Vagina (tissue), 2 donors: ENCODE measurements at regions not wholly inside any gene's neighbourhood (a gene's known extent, or its start where the extent isn't known, plus 50 kb on each side); places are given as distances from the start of the nearest gene placed in this dataset.
"Not testable (repeated sequence)": the region's sequence is repeated elsewhere in the genome, so short reads cannot be mapped to it uniquely, and the experiment has no call there.

ENCODE experiments used
- DNase-seq, 2 donors: peaks; one replicate each; pipeline ENCODE4 v3.0.0-alpha.2; 2017; ENCODE audit errors: extremely low spot score in 2 of 2
- H3K27ac ChIP-seq: fragments of 200-600 bp; sonication (generic); one replicate; pipeline ENCODE4 v1.5.1; 2019
- H3K27me3 ChIP-seq: fragments of 200-600 bp; sonication (generic); one replicate; pipeline ENCODE4 v1.5.1; 2019
- H3K36me3 ChIP-seq, 2 donors: fragments of 200-600 bp; sonication (generic); one replicate each; pipeline ENCODE4 v1.5.1; 2017 to 2019
- H3K4me1 ChIP-seq: fragments of 200-600 bp; sonication (generic); one replicate; pipeline ENCODE4 v1.5.1; 2019
- H3K4me3 ChIP-seq, 2 donors: fragments of 200-600 bp; sonication (generic); 1 replicate in 1 of 2; 2 replicates in 1 of 2; pipeline ENCODE4 v1.5.1; 2016 to 2019
- H3K9me3 ChIP-seq: fragments of 200-600 bp; sonication (generic); one replicate; pipeline ENCODE4 v1.5.1; 2019
- POLR2A ChIP-seq, 2 donors: fragments of 450-650 bp; IDR thresholded peaks; one replicate each; pipeline ENCODE4 v1.6.1; 2017; ENCODE audit warnings: antibody characterized with exemption in 2 of 2, mild to moderate bottlenecking in 2 of 2, moderate library complexity in 2 of 2
- POLR2AphosphoS5 ChIP-seq, 2 donors: sonication (generic); formaldehyde crosslinking; IDR thresholded peaks; one replicate each; pipeline ENCODE4 v1.9.0; 2017; ENCODE audit warnings: antibody characterized with exemption in 2 of 2, mild to moderate bottlenecking in 2 of 2, low read depth in 1 of 2; ENCODE audit not compliant: insufficient read depth in 1 of 2
- intact Hi-C: fragments of 100-400 bp; cut with DNase I; formaldehyde crosslinking; loops from one replicate; pipeline ENCODE4 v1.15.1; 2023
- TF ChIP-seq, protein P1 (sequence below), 3 experiments: fragments of 450-650 bp in 2 of 3; fragments of 200-600 bp in 1 of 3; sonication (generic) in 1 of 3; IDR thresholded peaks; one replicate each; pipeline ENCODE4 v1.5.1; 2017 to 2019; ENCODE audit warnings: antibody characterized with exemption in 3 of 3, mild to moderate bottlenecking in 2 of 3, moderate library complexity in 2 of 3

DNA sequence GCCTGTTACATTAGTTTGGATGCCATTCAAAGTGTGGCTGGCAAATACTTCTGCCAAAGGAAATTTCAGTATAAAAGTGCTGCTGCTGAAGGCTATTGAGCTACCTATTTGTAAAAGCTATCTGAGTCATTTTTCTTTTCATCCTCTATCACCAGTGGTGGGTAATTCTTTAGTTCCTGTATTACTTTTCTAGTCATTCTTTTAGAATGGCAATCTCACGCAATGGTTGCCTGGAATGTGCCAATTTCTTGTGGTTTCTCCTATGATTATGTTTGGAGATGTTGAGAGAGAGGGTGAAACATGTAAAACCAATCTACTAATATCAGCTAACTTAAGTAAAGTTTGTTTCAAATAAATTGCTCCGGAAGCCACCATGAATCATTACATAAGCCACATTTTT, 685.0 kb downstream of the RAPGEF2 start:
- H3K27ac ChIP-seq: no peak overlapping the region
- H3K9me3 ChIP-seq: no peaks in the 10 kb centered on the region
- no peak for DNase-seq
- no peaks in the 10 kb centered on the region for H3K27me3 ChIP-seq
- H3K4me3 ChIP-seq: no peak overlapping the region
- no peaks in the 10 kb centered on the region for H3K36me3 ChIP-seq
- intact Hi-C loops: no loop called here
- TF ChIP-seq, protein P1, sequence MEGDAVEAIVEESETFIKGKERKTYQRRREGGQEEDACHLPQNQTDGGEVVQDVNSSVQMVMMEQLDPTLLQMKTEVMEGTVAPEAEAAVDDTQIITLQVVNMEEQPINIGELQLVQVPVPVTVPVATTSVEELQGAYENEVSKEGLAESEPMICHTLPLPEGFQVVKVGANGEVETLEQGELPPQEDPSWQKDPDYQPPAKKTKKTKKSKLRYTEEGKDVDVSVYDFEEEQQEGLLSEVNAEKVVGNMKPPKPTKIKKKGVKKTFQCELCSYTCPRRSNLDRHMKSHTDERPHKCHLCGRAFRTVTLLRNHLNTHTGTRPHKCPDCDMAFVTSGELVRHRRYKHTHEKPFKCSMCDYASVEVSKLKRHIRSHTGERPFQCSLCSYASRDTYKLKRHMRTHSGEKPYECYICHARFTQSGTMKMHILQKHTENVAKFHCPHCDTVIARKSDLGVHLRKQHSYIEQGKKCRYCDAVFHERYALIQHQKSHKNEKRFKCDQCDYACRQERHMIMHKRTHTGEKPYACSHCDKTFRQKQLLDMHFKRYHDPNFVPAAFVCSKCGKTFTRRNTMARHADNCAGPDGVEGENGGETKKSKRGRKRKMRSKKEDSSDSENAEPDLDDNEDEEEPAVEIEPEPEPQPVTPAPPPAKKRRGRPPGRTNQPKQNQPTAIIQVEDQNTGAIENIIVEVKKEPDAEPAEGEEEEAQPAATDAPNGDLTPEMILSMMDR (IDR thresholded peaks at IDR 0.05): no peak
- TF ChIP-seq POLR2A (IDR thresholded peaks at IDR 0.05) (no peak), POLR2AphosphoS5 (IDR thresholded peaks at IDR 0.05; ENCODE audit: insufficient read depth in 1 of 2, low read depth in 1 of 2) (no peak)
- H3K4me1 ChIP-seq: no peaks in the 10 kb centered on the region

DNA sequence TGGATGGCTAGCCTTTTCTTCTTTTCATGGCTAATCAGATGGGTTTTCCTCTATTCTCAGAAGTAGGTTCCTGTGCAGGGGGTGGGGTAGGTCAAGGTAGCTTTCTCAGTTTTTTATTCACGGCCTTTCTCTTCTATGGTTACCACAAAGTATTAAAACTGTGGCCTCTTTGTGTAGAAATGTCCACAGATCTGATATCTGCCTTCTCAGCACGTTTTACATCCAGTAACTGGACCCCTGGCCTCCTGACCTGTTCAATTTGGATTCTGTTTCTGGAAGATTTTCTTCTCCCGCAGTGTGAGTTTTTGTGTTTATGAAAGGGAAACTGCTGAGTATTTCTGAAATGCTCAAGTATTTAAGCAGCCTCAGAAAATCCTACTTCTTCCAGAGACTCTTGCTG, 688.5 kb downstream of the RAPGEF2 start:
- Histone ChIP-seq H3K4me3 (no peak overlapping the region), H3K4me1 (no peaks in the 10 kb centered on the region), H3K36me3 (no peaks in the 10 kb centered on the region), H3K27ac (no peak overlapping the region), H3K27me3 (no peaks in the 10 kb centered on the region), H3K9me3 (no peaks in the 10 kb centered on the region)
- TF ChIP-seq POLR2A (IDR thresholded peaks at IDR 0.05): no peak
- no peak for TF ChIP-seq POLR2AphosphoS5 (IDR thresholded peaks at IDR 0.05; ENCODE audit: insufficient read depth in 1 of 2, low read depth in 1 of 2)
- TF ChIP-seq, protein P1 (IDR thresholded peaks at IDR 0.05): no peak
- no peak for DNase-seq
- intact Hi-C loops: no loop called here

DNA sequence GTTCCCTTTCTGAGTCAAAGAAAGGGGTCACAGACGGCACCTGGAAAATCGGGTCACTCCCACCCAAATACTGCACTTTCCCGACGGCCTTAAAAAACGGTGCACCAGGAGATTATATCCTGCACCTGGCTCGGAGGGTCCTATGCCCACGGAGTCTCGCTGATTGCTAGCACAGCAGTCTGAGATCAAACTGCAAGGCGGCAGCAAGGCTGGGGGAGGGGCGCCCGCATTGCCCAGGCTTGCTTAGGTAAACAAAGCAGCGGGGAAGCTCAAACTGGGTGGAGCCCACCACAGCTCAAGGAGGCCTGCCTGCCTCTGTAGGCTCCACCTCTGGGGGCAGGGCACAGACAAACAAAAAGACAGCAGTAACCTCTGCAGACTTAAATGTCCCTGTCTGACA, 701.7 kb downstream of the RAPGEF2 start:
- H3K9me3 ChIP-seq, H3K36me3 ChIP-seq, H3K4me1 ChIP-seq, H3K27me3 ChIP-seq, intact Hi-C loops, DNase-seq, H3K4me3 ChIP-seq, H3K27ac ChIP-seq: not testable (repeated sequence)

DNA sequence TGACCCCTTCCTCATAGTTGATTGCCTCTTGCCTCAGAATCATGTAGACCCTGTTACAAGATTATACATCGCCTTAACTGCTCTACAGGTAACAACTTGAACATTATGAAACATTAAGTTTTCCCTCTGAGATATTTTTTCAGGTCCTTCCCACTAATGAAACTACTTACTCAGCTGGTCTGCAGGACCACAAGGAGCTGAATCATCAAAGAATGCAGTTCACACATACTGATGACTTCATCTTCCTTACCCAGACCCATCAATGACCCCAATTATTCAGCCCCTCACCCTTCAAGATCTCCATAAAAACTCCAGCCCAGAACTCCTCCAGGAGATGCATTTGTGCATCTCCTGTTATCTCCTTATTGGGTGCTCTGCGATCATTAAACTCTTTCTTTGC, 720.9 kb downstream of the RAPGEF2 start:
- no peak for DNase-seq
- no peaks in the 10 kb centered on the region for H3K4me1 ChIP-seq
- H3K27ac ChIP-seq: no peak overlapping the region
- TF ChIP-seq, protein P1 (IDR thresholded peaks at IDR 0.05): no peak
- TF ChIP-seq POLR2AphosphoS5 (IDR thresholded peaks at IDR 0.05; ENCODE audit: insufficient read depth in 1 of 2, low read depth in 1 of 2) (no peak), POLR2A (IDR thresholded peaks at IDR 0.05) (no peak)
- H3K9me3 ChIP-seq: no peaks in the 10 kb centered on the region
- H3K4me3 ChIP-seq: no peak overlapping the region
- intact Hi-C loops: no loop called here
- no peaks in the 10 kb centered on the region for H3K27me3 ChIP-seq
- H3K36me3 ChIP-seq: no peaks in the 10 kb centered on the region

DNA sequence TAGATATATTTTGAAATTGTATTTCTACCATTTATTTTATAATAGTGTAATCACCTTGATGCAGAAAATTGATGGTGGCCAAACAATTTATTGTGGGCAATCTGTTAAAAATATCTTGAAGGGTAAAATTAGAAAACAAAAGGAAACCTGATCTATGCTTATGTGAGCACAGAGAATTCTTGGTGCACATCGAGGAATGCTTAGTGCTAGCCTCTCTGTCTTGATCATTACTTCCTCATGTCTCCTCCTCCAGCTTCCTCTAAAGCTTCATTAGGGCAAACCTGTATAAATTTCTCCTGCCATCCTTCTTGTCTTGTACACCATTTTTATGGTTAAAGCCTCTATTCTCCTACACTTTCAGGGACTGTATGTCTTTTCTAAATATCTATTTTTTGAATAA, 725.8 kb downstream of the RAPGEF2 start:
- TF ChIP-seq POLR2A (IDR thresholded peaks at IDR 0.05) (no peak), POLR2AphosphoS5 (IDR thresholded peaks at IDR 0.05; ENCODE audit: insufficient read depth in 1 of 2, low read depth in 1 of 2) (no peak)
- TF ChIP-seq, protein P1 (IDR thresholded peaks at IDR 0.05): no peak
- no peaks in the 10 kb centered on the region for H3K4me1 ChIP-seq
- DNase-seq: no peak
- H3K27me3 ChIP-seq: no peaks in the 10 kb centered on the region
- H3K4me3 ChIP-seq: no peak overlapping the region
- H3K36me3 ChIP-seq: no peaks in the 10 kb centered on the region
- H3K9me3 ChIP-seq: no peaks in the 10 kb centered on the region
- no peak overlapping the region for H3K27ac ChIP-seq
- intact Hi-C loops: no loop called here

DNA sequence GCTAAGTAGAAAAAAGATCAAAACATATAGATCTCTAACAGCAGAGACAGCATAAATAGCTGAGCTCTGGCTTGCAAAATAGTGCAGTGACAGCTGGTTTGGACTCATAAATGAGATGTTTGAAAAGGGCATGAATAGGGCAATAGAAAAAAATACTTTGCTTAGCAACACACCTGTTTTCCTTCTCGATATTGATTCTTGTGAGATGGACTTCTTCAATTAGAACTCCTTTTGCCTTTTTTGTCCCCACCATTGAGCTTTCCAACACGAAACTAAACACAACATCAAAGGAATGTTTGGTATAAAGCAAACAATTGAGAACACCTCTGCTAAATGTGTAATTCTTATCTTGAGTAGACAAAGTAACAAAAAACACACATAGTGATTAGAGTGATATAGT, 726.3 kb downstream of the RAPGEF2 start:
- H3K36me3 ChIP-seq: no peaks in the 10 kb centered on the region
- intact Hi-C loops: no loop called here
- H3K4me3 ChIP-seq: no peak overlapping the region
- H3K27me3 ChIP-seq: no peaks in the 10 kb centered on the region
- no peaks in the 10 kb centered on the region for H3K9me3 ChIP-seq
- TF ChIP-seq POLR2A (IDR thresholded peaks at IDR 0.05) (no peak), POLR2AphosphoS5 (IDR thresholded peaks at IDR 0.05; ENCODE audit: insufficient read depth in 1 of 2, low read depth in 1 of 2) (no peak)
- TF ChIP-seq, protein P1 (IDR thresholded peaks at IDR 0.05): no peak
- DNase-seq: no peak
- H3K4me1 ChIP-seq: no peaks in the 10 kb centered on the region
- no peak overlapping the region for H3K27ac ChIP-seq
